IPS-NIHi7 (cell line): ENCODE measurements at regions not wholly inside any gene's neighbourhood (a gene's known extent, or its start where the extent isn't known, plus 50 kb on each side); places are given as distances from the start of the nearest gene placed in this dataset.
"Not testable (repeated sequence)": the region's sequence is repeated elsewhere in the genome, so short reads cannot be mapped to it uniquely, and the experiment has no call there.

Experiments
- DNase-seq: peaks from one replicate; pipeline ENCODE4 v3.0.0; 2012; ENCODE audit warnings: mixed read lengths; ENCODE audit errors: extremely low spot score

- DNase-seq, result no peak
These were observed 969.7 kb downstream of the GATA3 start for GRCh38 chr10:9024210-9024609.

DNA sequence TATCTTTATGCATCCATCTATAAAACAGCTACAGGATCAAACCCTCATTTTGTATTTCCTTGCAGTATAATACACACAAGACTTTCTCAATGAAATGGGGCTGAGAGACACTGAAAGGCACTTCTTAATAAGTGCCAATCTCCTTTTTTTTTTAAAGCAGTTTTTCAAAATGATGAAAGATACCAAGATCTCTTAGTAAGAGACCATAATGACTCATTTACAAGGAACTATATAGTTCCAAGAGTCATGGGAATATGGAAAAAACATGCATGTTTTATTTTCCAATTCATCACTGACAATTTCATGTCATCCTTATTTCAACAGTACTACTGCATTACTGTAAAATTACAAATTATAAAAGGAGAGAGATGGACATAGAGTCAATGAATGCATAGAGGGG is 973.7 kb downstream of the GATA3 start:
- DNase-seq, result no peak

DNA sequence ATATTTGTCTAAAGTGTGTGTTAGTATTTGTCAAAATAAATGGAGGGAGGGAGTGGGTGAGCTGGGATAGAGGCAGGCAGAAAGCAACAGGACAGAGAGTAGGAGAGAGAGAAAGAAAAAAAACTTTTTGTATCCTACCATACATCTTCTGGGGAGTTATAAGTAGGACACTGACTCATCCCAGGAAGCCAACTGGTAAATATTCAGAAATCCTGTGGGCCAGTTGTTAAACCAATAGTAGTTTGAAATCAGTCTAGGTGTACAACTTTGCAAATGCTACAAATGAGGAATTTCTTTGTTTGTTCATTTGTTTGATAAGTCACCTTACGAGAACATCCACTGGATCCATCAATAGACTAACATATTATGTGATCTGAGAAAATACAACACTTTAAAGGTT is 980.9 kb downstream of the GATA3 start:
- DNase-seq, result no peak

GRCh38 chr10:9036711-9037204 is 982.3 kb downstream of the GATA3 start:
- DNase-seq, result no peak

- DNase-seq, result no peak
These were observed 983.7 kb downstream of the GATA3 start for GRCh38 chr10:9038146-9038714.

DNA sequence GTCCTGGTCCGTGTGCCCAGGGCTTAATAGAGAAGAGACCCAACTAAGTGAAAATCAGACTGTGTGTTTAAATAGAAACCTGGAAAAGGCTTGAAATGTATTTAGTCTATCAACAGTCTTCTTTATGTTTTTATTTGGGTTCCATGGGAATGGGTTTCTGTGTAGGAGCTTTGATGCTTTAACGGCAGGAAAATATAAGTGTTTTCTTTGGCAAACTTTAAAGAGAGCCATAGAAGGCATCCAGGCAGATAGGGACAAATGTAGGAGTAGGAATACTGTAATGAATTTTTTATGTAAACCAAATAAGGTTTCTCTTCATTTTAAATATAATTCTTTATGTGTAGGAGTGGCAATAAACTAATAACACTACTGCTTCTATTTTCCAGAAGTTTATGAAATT is 989.0 kb downstream of the GATA3 start:
- DNase-seq, result no peak

DNA sequence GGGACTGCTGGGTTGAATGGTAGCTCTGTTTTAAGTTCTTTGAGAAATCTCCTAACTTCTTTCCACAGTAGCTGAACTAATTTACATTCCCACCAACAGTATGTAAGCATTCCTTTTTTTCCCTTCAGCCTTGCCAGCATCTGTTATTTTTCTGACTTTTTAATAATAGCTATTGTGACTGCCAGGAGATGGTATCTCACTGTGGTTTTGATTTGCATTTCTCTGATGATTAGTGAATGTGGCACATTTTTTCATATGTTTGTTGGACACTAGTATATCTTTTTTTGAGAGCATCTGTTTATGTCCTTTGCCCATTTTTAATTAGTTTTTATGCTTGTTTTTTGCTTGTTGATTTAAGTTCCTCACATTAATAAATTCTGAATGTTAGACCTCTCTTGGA is 990.8 kb downstream of the GATA3 start:
- no peak for DNase-seq

GRCh38 chr10:9051328-9051974 is 997.0 kb downstream of the GATA3 start:
- DNase-seq, result no peak

DNA sequence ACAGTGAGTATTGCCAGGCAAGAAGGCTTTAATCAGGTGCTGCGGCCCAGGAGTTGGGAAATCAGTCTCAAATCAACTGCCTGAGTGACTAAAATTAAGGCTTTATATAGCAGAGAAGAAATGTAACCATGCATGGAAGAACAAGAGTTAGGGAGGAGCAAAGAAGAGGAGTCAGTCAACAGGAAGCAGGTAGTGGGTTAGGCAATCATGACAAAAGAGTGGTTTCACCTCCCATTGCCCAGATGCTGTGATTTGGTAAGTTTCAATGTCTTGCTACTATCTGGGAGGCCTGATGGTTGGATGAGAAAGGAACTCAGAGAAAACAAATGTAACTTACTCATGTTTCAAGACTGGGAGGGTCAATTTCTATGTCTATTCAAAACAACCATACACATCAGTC is 998.3 kb downstream of the GATA3 start:
- no peak for DNase-seq

GRCh38 chr10:9056521-9056920 is 1002.0 kb downstream of the GATA3 start:
- DNase-seq, result no peak

- not testable (repeated sequence) for DNase-seq
These were observed 1002.8 kb downstream of the GATA3 start for GRCh38 chr10:9057293-9057692.

DNA sequence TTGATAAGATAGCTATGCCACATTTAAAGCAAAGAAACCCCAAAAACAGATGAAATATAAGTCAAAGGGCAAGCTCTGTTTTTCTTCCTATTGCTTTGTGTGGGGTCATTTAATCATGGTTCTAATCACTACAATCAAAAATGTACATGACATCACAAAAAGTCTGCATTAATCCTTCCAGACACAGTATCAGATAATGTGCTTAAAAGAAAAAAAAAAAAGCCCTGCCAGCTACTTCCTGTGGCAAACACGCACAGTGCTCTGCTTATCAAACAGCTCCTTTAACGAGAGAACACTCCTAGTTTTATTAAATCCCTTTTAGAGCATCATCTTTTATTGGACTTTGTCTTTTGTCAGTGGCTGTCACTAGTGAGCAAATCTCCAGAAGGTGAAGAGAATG is 1005.8 kb downstream of the GATA3 start:
- DNase-seq, result no peak

DNA sequence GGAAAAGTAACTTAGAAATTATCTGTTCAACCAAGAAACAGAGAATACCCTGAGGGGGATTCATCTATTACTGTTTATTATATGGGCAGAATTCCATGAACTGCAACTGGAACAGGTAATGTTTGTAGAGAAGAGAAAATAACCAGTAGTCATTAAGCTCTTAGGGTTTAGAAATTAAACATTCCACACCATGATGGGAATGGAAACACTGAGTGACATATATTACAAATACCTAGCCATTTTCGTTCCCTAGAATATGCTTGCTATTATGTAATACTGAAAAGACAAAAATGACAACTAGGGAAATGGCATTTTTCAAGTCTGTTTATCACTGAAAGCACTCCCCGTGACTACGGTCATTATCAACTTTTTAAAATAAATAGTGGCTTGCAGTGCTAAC is 1007.4 kb downstream of the GATA3 start:
- no peak for DNase-seq

GRCh38 chr10:9066152-9066551 is 1011.7 kb downstream of the GATA3 start:
- DNase-seq, result no peak

DNA sequence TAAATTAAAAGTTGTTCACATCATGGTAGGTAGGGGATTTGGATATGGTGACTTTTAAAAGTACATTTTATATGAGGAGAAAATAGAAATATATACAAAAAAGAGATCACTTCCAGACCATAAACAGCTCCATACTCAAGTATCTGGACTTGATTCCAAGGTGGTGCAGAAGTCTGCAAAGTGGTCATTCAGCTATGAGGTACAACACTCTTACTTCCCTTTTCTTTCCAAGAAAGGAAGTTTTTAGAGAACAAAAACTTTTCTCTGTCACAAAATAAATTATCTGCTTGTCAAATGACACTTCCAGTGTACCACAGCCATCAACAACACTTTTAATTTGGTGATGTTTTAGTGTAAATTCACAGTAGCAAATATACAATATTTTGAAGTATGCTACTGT is 1013.5 kb downstream of the GATA3 start:
- DNase-seq, result no peak

DNA sequence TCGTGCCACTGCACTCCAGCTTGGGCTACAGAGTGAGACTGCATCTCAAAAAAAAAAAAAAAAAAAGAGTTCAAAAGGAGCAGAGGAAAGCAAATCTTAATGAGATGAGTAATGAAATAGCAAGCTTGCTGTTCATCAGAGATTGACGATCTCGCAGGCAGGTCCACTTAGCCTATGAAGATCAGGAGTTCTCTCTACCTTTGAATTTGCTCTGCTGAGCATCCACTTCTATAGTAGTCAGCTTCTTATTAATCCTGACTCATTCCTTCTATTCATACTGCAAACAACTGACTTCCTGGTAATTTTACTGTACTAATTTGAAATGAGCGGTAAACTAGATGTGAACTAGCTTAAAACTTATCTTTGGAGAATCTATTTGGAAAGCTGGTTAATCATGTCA is 1014.6 kb downstream of the GATA3 start:
- DNase-seq, result no peak

DNA sequence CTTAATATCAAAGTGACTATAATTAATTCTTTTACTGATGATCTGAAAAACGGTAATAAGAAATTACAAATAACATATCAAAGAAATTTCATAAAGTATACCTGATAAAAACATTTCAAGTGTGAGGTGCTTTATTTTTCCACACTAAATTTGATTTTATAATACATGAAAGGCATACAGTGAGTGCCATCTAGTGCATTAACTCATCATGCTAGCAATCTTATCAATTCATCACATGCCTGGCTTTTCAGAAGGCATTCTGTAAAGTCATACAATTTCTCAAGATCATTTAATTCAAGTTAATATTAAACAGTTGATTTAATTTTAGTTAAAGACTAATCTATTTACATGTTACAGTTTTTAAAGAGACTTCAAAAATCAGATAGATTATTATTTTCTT is 1020.9 kb downstream of the GATA3 start:
- DNase-seq, result no peak

- no peak for DNase-seq
These were observed 1021.6 kb downstream of the GATA3 start for GRCh38 chr10:9076066-9076465.

- DNase-seq, result no peak
These were observed 1026.8 kb downstream of the GATA3 start for GRCh38 chr10:9081253-9081652.

DNA sequence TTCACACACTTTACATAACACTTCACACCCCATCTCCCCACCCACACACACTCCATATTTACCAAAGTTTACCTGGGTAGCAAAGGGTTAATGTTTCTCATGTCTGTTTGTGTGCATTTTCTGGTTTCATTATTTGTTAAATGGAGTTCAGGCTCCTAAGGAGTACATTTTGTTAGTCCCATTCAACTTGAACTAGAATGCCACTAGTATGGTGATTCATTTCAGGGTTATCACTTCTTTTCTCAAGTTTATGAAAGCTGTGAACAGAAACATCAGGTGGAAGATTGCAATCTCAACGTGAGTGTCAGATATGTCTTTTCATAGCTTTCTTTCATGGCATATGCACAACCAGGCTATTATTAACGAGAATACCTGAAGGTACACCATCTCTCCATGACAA is 1027.5 kb downstream of the GATA3 start:
- no peak for DNase-seq

DNA sequence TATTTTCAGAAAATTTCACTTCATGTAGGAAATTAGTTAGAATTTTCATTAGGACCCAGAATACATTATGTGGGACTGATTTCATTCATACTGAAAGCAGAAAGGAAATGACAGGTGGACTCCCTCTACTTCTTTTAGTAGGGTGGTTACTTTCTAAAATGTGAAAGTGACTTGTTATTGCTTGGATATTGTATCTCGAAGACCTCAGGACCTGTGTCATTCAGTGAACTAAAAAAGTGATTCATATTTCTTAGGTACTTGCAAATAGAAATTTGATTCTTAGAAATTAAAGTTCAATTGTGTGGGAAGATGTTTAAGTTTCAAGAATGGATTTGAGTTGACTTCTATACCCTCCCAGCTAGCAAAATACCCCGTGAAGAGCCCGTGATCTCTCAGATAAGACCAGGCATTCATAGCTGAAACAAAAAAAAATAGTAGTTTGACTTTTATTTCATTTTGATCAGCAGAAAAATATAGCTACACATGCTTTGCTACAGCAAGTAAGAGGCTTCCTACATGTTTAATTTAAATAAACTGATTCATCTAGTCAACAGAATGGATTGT is 1037.1 kb downstream of the GATA3 start:
- no peak for DNase-seq

- no peak for DNase-seq
These were observed 1041.8 kb downstream of the GATA3 start for GRCh38 chr10:9096288-9096687.

GRCh38 chr10:9097206-9097990 is 1042.9 kb downstream of the GATA3 start:
- no peak for DNase-seq
